HFFc6 (cell line): ENCODE measurements at regions not wholly inside any gene's neighbourhood (a gene's known extent, or its start where the extent isn't known, plus 50 kb on each side); places are given as distances from the start of the nearest gene placed in this dataset.
"Not testable (repeated sequence)": the region's sequence is repeated elsewhere in the genome, so short reads cannot be mapped to it uniquely, and the experiment has no call there.

ENCODE experiments used
- DNase-seq: peaks from one replicate; pipeline ENCODE4 v3.0.0-alpha.2; 2018
- H3K27ac Mint-ChIP-seq: 2 replicates; pipeline ENCODE4 v1.8.0; 2020; ENCODE audit warnings: mild to moderate bottlenecking, mixed read lengths
- H3K27me3 Mint-ChIP-seq: 2 replicates; pipeline ENCODE4 v1.8.0; 2021; ENCODE audit warnings: mild to moderate bottlenecking, moderate library complexity, mixed read lengths; ENCODE audit not compliant: insufficient read depth
- H3K36me3 Mint-ChIP-seq: 2 replicates; pipeline ENCODE4 v1.8.0; 2021; ENCODE audit warnings: low read depth, mixed read lengths
- H3K4me1 Mint-ChIP-seq: 2 replicates; pipeline ENCODE4 v1.8.0; 2020; ENCODE audit warnings: low read depth, mixed read lengths
- H3K4me3 Mint-ChIP-seq: 2 replicates; pipeline ENCODE4 v1.8.0; 2020; ENCODE audit warnings: mild to moderate bottlenecking, moderate library complexity, mixed read lengths
- H3K9me3 Mint-ChIP-seq: 2 replicates; pipeline ENCODE4 v1.8.0; 2020; ENCODE audit warnings: mild to moderate bottlenecking, mixed read lengths
- TF ChIP-seq, protein P1 (sequence below): fragments of 200-600 bp; sonication (generic); IDR thresholded peaks from 2 replicates; pipeline ENCODE4 v1.5.0; 2021; ENCODE audit warnings: antibody characterized with exemption, mild to moderate bottlenecking

- no peak overlapping the region for H3K27ac Mint-ChIP-seq
- no peaks in the 10 kb centered on the region for H3K4me1 Mint-ChIP-seq
- H3K27me3 Mint-ChIP-seq = no peaks in the 10 kb centered on the region
- TF ChIP-seq, protein P1, sequence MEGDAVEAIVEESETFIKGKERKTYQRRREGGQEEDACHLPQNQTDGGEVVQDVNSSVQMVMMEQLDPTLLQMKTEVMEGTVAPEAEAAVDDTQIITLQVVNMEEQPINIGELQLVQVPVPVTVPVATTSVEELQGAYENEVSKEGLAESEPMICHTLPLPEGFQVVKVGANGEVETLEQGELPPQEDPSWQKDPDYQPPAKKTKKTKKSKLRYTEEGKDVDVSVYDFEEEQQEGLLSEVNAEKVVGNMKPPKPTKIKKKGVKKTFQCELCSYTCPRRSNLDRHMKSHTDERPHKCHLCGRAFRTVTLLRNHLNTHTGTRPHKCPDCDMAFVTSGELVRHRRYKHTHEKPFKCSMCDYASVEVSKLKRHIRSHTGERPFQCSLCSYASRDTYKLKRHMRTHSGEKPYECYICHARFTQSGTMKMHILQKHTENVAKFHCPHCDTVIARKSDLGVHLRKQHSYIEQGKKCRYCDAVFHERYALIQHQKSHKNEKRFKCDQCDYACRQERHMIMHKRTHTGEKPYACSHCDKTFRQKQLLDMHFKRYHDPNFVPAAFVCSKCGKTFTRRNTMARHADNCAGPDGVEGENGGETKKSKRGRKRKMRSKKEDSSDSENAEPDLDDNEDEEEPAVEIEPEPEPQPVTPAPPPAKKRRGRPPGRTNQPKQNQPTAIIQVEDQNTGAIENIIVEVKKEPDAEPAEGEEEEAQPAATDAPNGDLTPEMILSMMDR = no peak
- no peak overlapping the region for H3K4me3 Mint-ChIP-seq
- DNase-seq = no peak
- H3K36me3 Mint-ChIP-seq = 0 out of 2 replicates have a peak, but pooled peaks cover 4% of the 10 kb centered on the region
- H3K9me3 Mint-ChIP-seq = peaks cover 51% of the 10 kb centered on the region
Observed at GRCh38 chr14:83058068-83058467, 1524.4 kb upstream of the SEL1L start.

DNA sequence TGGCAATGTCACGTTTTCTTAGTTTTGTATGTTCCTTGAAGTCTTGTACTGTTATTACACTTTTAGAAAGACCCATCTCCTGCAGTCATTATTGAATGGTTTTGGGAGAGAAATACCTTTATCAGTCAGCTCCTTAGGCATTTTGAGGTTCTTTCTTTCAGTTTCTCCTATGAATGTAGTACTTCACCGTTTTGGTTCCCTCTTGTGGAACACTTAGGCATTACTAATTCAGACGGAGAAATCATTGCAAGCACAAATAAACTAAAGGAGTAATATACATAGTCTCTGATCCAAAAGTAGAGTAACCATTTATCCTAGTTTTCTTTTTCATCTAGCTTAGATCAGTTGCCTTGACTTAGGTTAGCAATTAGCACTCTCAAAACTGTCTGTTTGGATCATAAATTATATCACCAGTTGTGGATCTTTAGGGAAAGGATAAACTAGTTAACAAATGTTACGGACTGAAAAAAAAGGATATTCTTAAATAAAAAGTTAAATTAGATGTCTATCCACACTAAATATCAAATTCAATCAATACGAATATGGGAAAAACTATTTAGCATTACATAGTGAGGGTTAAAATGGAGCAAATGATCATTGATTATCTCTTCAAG lies 1538.3 kb upstream of the SEL1L start:
- H3K36me3 Mint-ChIP-seq = no peaks in the 10 kb centered on the region
- H3K4me1 Mint-ChIP-seq = no peaks in the 10 kb centered on the region
- H3K4me3 Mint-ChIP-seq = no peak overlapping the region
- DNase-seq = no peak
- TF ChIP-seq, protein P1 = peak; percentile 57; the same call in 1 of the 2 replicates
- H3K27me3 Mint-ChIP-seq = no peaks in the 10 kb centered on the region
- no peak overlapping the region for H3K27ac Mint-ChIP-seq
- peaks cover 8% of the 10 kb centered on the region for H3K9me3 Mint-ChIP-seq

DNA sequence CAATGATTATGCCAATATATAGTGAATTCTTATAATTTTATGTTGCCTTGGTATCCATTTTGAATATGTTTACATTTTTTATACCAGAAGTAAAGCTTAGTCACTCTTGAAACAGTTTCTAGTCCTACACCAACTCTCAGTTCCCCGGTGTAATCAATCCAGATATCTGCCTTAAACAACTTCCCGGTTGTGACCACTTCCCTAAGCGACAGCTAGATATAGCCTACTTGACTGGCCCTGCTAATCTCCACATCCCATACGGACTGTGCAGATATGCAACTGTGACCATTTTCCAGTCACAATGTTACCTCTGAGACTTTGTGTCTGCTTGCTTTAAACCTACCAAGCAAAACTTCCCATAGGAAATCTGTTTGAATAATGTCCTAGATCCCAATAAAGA lies 1551.5 kb upstream of the SEL1L start:
- H3K27me3 Mint-ChIP-seq = no peaks in the 10 kb centered on the region

DNA sequence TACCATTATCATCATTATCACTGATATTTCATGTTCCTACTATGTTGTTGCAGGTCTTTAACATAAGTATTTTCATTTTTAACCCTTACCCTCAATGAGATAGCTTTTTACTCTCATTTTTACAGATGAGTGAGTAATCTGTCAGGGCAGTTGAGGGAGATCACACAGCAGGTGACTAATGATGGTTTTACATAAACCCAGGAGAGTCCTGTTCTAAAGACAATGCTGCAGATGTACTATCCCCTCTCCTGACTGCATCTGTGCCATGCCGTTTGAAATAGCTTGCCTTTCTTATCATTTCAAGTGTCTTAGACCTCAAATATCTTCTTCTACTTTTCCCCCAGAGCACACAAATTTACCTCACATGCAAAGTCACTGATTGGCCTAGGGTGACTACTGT lies 1552.1 kb upstream of the SEL1L start:
- no peak for DNase-seq
- Mint-ChIP-seq H3K4me3 (no peak overlapping the region), H3K36me3 (no peaks in the 10 kb centered on the region), H3K27ac (no peak overlapping the region), H3K27me3 (no peaks in the 10 kb centered on the region), H3K9me3 (peaks cover 24% of the 10 kb centered on the region), H3K4me1 (no peaks in the 10 kb centered on the region)
- TF ChIP-seq, protein P1 = no peak

More for the DNA sequence above, 1551.5 kb upstream of the SEL1L start:
- DNase-seq = no peak
- Mint-ChIP-seq H3K4me1 (no peaks in the 10 kb centered on the region), H3K9me3 (peaks cover 24% of the 10 kb centered on the region), H3K27ac (no peak overlapping the region), H3K4me3 (no peak overlapping the region), H3K36me3 (no peaks in the 10 kb centered on the region)
- TF ChIP-seq, protein P1 = no peak

GRCh38 chr14:83091991-83092956 lies 1558.6 kb upstream of the SEL1L start:
- H3K4me3 Mint-ChIP-seq, H3K36me3 Mint-ChIP-seq, DNase-seq, H3K27ac Mint-ChIP-seq, H3K27me3 Mint-ChIP-seq, H3K4me1 Mint-ChIP-seq: not testable (repeated sequence)
- H3K9me3 Mint-ChIP-seq = peaks cover 32% of the 10 kb centered on the region

GRCh38 chr14:83096092-83096491 lies 1562.4 kb upstream of the SEL1L start:
- no peaks in the 10 kb centered on the region for H3K27me3 Mint-ChIP-seq
- TF ChIP-seq, protein P1 = no peak
- no peak overlapping the region for H3K27ac Mint-ChIP-seq
- H3K4me1 Mint-ChIP-seq = no peaks in the 10 kb centered on the region
- peaks cover 22% of the 10 kb centered on the region for H3K9me3 Mint-ChIP-seq
- H3K36me3 Mint-ChIP-seq = no peaks in the 10 kb centered on the region
- H3K4me3 Mint-ChIP-seq = no peak overlapping the region
- no peak for DNase-seq
